ES-I3 (cell line): ENCODE measurements at regions not wholly inside any gene's neighbourhood (a gene's known extent, or its start where the extent isn't known, plus 50 kb on each side); places are given as distances from the start of the nearest gene placed in this dataset.

ENCODE experiments used
- H3K36me3 ChIP-seq: 2 replicates; pipeline ENCODE4 v1.6.1; 2013; ENCODE audit warnings: mild to moderate bottlenecking, low read length, control low read depth, moderate library complexity; ENCODE audit not compliant: insufficient read depth
- H3K4me1 ChIP-seq: 2 replicates; pipeline ENCODE4 v1.6.1; 2013; ENCODE audit warnings: mild to moderate bottlenecking, control low read depth, low read length; ENCODE audit not compliant: insufficient read depth
- H3K9ac ChIP-seq: 2 replicates; pipeline ENCODE4 v1.6.1; 2013; ENCODE audit warnings: low read depth, mild to moderate bottlenecking, low read length, moderate library complexity
- H3K9me3 ChIP-seq: 2 replicates; pipeline ENCODE4 v1.6.1; 2013; ENCODE audit warnings: mild to moderate bottlenecking, low read length, moderate library complexity; ENCODE audit not compliant: control insufficient read depth, insufficient read depth

GRCh38 chr2:43035922-43036321 is 190.5 kb downstream of the ZFP36L2 start:
- H3K36me3 ChIP-seq: no peaks in the 10 kb centered on the region
- no peak overlapping the region for H3K9ac ChIP-seq
- H3K4me1 ChIP-seq: peaks cover 7% of the 10 kb centered on the region
- no peaks in the 10 kb centered on the region for H3K9me3 ChIP-seq

DNA sequence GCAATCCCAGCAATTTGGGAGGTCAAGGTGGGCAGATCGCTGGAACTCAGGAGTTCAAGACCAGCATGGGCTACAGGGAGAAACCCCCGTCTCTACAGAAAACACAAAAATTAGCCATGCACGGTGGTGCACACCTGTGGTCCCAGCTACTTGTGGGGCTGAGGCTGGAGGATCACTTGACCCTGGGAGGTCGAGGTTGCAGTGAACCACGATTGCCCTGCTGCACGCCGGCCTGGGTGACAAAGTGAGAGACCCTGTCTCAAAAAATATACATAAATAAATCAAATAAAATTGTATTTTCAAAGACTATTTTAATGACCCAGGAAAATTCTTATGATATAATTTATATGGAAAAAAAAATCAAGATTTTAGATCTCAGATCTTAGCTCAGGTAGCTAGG is 191.5 kb downstream of the ZFP36L2 start:
- H3K9ac ChIP-seq: no peak overlapping the region
- peaks cover under 1% of the 10 kb centered on the region; the same call in 1 of the 2 replicates for H3K4me1 ChIP-seq
- no peaks in the 10 kb centered on the region for H3K9me3 ChIP-seq
- no peaks in the 10 kb centered on the region for H3K36me3 ChIP-seq

- H3K4me1 ChIP-seq: no peaks in the 10 kb centered on the region; the same call in 1 of the 2 replicates
- H3K9ac ChIP-seq: no peak overlapping the region
- H3K9me3 ChIP-seq: no peaks in the 10 kb centered on the region
- no peaks in the 10 kb centered on the region for H3K36me3 ChIP-seq
Measured at GRCh38 chr2:43034242-43034619, 192.2 kb downstream of the ZFP36L2 start.

GRCh38 chr2:43033466-43034241 is 192.8 kb downstream of the ZFP36L2 start:
- H3K9ac ChIP-seq: no peak overlapping the region
- H3K4me1 ChIP-seq: no peaks in the 10 kb centered on the region; the same call in 1 of the 2 replicates
- no peaks in the 10 kb centered on the region for H3K36me3 ChIP-seq
- H3K9me3 ChIP-seq: no peaks in the 10 kb centered on the region

DNA sequence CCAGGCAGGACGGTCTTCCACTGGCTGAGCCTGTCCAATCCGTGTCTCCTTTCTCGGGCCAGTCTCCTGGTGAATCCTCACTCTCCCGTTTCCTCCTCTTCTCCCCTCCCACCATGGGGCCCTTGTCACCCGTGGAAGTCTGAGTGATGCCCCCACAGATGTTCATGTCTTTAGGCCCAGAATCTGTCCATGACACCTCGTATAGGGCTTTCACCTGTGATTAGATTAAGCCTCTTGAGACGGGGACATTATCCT is 193.5 kb downstream of the ZFP36L2 start:
- no peaks in the 10 kb centered on the region; the same call in 1 of the 2 replicates for H3K4me1 ChIP-seq
- H3K36me3 ChIP-seq: no peaks in the 10 kb centered on the region
- H3K9ac ChIP-seq: no peak overlapping the region
- H3K9me3 ChIP-seq: no peaks in the 10 kb centered on the region

DNA sequence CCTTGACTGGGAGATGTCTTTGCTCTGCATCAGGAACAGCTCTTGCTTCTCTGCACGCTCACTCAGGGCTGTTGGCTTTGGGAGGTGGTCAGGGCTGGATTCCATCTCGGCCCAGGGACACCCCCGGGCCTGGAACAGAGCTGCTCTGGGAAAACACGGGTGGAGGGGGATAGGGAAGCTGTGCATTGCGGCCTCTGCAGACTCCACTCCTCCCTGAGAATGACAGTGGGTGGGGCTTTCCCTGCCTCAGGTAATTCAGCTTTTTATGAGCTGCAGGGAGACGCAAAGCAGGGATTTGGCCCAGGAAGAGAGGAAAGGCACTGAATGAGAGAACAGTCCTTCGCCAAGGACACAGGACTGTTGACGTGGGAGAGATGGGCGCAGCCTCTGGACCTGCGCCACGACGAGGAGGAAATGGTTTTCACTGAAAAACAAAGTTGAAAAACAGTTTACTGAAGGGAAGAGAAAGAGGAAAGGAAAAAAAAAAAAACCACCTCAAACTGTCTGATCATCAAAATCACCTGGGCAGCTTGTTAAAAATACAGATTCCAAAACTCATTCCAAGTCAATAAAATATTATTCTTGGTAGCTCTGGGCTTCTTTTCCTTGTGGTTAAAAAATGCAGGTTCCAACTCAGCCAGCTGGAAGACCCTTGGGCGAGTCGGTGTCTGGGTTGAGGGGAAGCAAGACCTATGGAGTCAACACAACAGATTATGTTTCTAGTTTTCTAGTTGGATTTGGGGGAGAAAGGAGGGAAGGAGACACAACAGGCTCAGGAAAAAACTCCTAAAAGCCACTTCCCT is 194.0 kb downstream of the ZFP36L2 start:
- Histone ChIP-seq H3K4me1 (no peaks in the 10 kb centered on the region; the same call in 1 of the 2 replicates), H3K9ac (no peak overlapping the region), H3K36me3 (no peaks in the 10 kb centered on the region), H3K9me3 (no peaks in the 10 kb centered on the region)

GRCh38 chr2:43031471-43032212 is 194.8 kb downstream of the ZFP36L2 start:
- Histone ChIP-seq H3K4me1 (no peaks in the 10 kb centered on the region; the same call in 1 of the 2 replicates), H3K9me3 (no peaks in the 10 kb centered on the region), H3K36me3 (no peaks in the 10 kb centered on the region), H3K9ac (no peak overlapping the region)

DNA sequence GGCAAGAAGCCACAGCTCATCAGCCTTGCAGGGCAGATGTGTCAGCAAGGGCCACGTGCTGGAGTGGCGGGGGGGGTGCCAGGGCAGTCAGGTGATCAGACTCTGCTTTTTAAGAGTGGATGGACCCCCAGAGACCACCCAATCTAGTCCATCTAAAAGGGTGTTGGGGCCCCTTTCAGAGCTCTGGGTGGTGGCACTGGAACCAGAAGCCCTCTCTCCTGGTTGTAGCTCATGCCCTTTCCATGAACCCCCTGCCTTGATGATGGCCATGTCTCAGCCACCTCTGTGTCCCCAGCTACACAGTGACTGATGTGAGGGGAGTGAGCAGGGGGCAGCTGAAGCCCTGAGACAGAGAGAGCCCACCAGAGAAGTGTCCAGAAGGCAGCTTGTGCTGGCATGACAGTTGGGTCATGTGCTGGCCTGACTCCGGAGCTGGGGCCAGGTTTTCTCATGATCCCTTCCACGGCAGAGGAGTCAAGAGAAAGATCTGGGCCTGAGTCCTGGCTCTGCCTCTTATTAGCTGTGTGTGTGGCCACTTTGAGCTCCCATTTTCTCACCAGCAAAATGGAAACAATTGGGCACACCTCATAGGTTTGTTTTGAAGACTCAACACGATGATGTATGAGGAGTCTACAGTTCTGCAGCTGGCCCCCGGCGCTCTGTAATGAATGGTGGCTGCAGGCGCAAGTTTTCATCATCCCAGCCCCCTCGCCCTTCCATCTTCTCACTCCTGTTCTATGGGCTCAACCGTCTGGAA is 195.7 kb downstream of the ZFP36L2 start:
- Histone ChIP-seq H3K36me3 (no peaks in the 10 kb centered on the region), H3K4me1 (no peaks in the 10 kb centered on the region; the same call in 1 of the 2 replicates)

GRCh38 chr2:43029186-43029585 is 197.2 kb downstream of the ZFP36L2 start:
- Histone ChIP-seq H3K9me3 (no peaks in the 10 kb centered on the region), H3K9ac (no peak overlapping the region), H3K4me1 (no peaks in the 10 kb centered on the region; the same call in 1 of the 2 replicates), H3K36me3 (no peaks in the 10 kb centered on the region)

More for the DNA sequence above, 195.7 kb downstream of the ZFP36L2 start:
- Histone ChIP-seq H3K9ac (no peak overlapping the region), H3K9me3 (no peaks in the 10 kb centered on the region)

- Histone ChIP-seq H3K36me3 (no peaks in the 10 kb centered on the region), H3K9me3 (no peaks in the 10 kb centered on the region), H3K9ac (no peak overlapping the region), H3K4me1 (no peaks in the 10 kb centered on the region; the same call in 1 of the 2 replicates)
Measured at GRCh38 chr2:43028188-43028587, 198.2 kb downstream of the ZFP36L2 start.

DNA sequence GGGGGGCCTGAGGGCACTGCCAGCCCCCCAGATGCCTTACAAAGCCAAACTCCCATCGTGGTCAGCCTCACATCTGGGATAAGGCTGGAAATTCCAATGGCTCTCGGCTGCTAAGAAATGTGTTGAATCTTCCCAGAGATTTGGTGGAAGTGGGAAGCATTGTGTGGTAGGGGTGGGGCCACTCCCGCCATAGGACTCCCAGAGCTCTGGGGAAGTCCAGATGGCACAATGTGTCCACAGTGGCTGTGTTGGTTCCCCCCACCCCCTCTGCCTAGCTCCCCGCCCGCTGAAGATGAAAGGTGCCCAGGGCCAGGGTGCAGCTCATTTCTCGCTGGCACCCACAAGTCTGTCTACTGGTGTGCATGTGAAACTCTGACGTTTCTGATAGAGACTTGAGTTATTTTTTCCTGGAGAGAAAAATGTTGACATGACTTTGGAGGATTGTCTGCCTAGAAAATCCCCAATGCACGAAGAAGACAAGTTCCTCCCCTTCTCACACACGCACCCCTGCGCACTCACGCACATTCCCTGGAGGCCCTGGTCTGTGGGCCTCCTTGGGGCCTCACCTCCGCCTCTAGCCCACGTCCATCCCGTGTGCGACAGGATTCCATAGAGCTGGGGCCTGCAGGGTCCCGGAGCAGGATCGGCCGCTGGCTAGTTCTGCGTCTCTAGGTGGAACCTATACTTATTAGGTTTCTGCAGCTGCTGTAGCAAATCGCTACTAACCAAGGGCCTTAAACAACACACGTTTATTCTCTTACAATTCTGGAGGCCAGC is 199.1 kb downstream of the ZFP36L2 start:
- H3K4me1 ChIP-seq: no peaks in the 10 kb centered on the region; the same call in 1 of the 2 replicates
- no peaks in the 10 kb centered on the region for H3K9me3 ChIP-seq
- H3K36me3 ChIP-seq: no peaks in the 10 kb centered on the region
- H3K9ac ChIP-seq: no peak overlapping the region

DNA sequence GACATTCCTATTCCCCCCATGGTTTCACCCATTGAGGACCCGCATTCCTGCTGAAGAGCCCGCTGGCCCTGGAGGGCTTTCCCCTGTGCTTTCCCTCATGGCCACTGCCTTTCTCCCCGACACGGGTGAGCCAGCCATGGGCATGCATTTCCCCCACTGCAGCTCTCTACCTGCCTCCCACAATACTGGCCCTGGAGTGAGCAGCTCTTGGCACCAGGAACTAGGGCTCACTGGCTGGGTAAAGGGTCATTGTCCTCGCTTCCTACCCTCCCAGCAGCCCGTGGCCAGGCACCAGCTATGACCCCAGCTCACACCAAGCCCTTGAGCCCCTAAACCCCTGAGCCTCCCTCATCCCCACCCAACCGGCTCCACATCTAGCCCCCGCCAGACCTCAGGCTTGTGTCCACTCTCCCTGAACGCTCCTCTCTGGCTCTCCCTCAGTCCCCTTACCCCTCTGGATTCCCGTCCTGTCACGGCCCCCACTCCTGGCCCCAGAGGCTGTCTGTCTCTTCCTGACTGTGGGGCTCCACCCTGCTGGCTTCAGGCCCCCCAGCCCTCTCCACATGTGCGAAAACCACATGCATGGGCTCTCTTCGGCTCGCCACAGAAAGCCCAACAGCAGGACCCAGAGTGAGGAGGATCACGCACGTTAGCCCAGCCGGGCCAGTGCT is 199.8 kb downstream of the ZFP36L2 start:
- Histone ChIP-seq H3K36me3 (no peaks in the 10 kb centered on the region), H3K9me3 (no peaks in the 10 kb centered on the region), H3K4me1 (no peaks in the 10 kb centered on the region), H3K9ac (no peak overlapping the region)

DNA sequence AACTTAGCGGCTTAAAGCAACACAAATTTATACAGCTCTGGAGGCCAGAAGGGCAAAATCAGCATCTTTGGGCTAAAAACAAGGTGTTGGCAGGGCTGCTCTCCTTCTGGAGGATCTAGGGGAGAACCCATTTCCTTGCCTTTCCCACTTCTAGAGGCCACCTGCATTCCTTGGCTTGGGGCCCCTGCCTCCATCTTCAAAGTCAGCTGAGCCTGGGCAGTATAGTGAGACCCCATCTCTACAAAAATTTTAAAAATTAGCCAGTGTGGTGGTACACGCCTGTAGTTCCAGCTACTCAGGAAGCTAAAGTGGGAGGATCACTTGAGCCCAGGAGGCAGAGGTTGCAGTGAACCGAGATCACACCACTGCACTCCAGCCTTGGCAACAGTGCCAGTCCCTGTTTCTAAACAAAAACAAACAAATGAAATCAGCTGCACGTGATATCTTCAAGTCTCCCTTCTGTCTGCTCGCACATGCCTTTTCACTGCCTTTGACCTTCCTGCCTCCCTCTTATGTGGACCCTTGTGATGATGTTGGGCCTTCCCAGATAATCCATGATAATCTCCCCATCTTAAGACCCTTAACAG is 200.6 kb downstream of the ZFP36L2 start:
- Histone ChIP-seq H3K4me1 (no peaks in the 10 kb centered on the region), H3K36me3 (no peaks in the 10 kb centered on the region)

More for the DNA sequence above, 200.6 kb downstream of the ZFP36L2 start:
- Histone ChIP-seq H3K9me3 (no peaks in the 10 kb centered on the region), H3K9ac (no peak overlapping the region)
